ENCODE measurements at regions not wholly inside any gene's neighbourhood (a gene's known extent, or its start where the extent isn't known, plus 50 kb on each side); places are given as distances from the start of the nearest gene placed in this dataset.

- no peak overlapping the region for H3K4me3 ChIP-seq (ENCODE audit: extremely low read depth in 1 of 4, insufficient read depth in 2 of 4, low read depth in 3 of 4, low read length in 4 of 4)
- DNase-seq (ENCODE audit: low read depth in 1 of 2, low spot score in 2 of 2) = no peak
- POLR2A ChIA-PET (ENCODE audit: partially characterized antibody) = no interaction called here
- H2AFZ ChIP-seq (ENCODE audit: low read length) = no peak overlapping the region
- H3K23ac ChIP-seq (ENCODE audit: insufficient read length) = no peak overlapping the region
- CTCF ChIA-PET (ENCODE audit: partially characterized antibody) = interaction anchor here (1.5 kb wide), 1 partner anchor 24 kb away, joined by 4 read pairs; no protein-coding TSS in a partner anchor
- no peak overlapping the region for H2BK12ac ChIP-seq (ENCODE audit: low read depth, low read length)
- no peak for TF ChIP-seq RAD21 (IDR thresholded peaks at IDR 0.05 in 1 of 2, conservative IDR thresholded peaks at IDR 0.05 in 1 of 2; ENCODE audit: low read depth in 2 of 2, low read length in 2 of 2)
- TF ChIP-seq E2F6 (IDR thresholded peaks at IDR 0.05) = peak; percentile 68; the same call in 1 of the 2 replicates
- peak; percentile 63; the same call in 1 of the 2 replicates for TF ChIP-seq MAX (IDR thresholded peaks at IDR 0.05)
- H2BK15ac ChIP-seq (ENCODE audit: low read length) = no peak overlapping the region
- no peak overlapping the region for H2AK5ac ChIP-seq (ENCODE audit: low read depth, low read length)
- no peak overlapping the region; a peak in 1 of 4 replicates for H3K4me2 ChIP-seq (ENCODE audit: insufficient read depth in 1 of 2, low read depth in 2 of 2, low read length in 2 of 2)
- no peak overlapping the region for H4K91ac ChIP-seq (replicated peaks; ENCODE audit: insufficient read length, low read length)
- no peak overlapping the region for H4K8ac ChIP-seq (ENCODE audit: extremely low read depth, insufficient read depth, low read length)
- no peaks in the 10 kb centered on the region; the same call in 1 of the 2 replicates for H3K23me2 ChIP-seq (ENCODE audit: low read depth, low read length)
- H3K36me3 ChIP-seq (ENCODE audit: control insufficient read depth in 2 of 4, insufficient read depth in 4 of 4, low read length in 3 of 4) = no peaks in the 10 kb centered on the region
- peaks cover 3 to 5% of the 10 kb centered on the region in 2 experiments; a peak in 1 of 4 replicates for H3K9me3 ChIP-seq (ENCODE audit: insufficient read depth in 2 of 2, low read depth in 1 of 2, low read length in 1 of 2)
- no peaks in the 10 kb centered on the region; a peak in 1 of 7 replicates for H3K27me3 ChIP-seq (replicated peaks in 1 of 4; ENCODE audit: control insufficient read depth in 3 of 4, extremely low read depth in 1 of 4, insufficient read depth in 3 of 4, low read length in 3 of 4)
- H2BK120ac ChIP-seq (replicated peaks; ENCODE audit: low read depth, low read length) = no peak overlapping the region
- H3K79me2 ChIP-seq (ENCODE audit: control insufficient read depth in 1 of 2, insufficient read depth in 2 of 2, low read length in 2 of 2) = no peaks in the 10 kb centered on the region
- no peak overlapping the region for H3K4ac ChIP-seq (replicated peaks; ENCODE audit: insufficient read length, low read depth, low read length)
- H3K4me1 ChIP-seq (replicated peaks in 1 of 4; ENCODE audit: control insufficient read depth in 3 of 4, insufficient read depth in 4 of 4, low read length in 3 of 4) = peaks cover 0 to 2% (median 0%) of the 10 kb centered on the region in 4 experiments; a peak in 1 of 7 replicates
- FAIRE-seq = no peak
- H2BK5ac ChIP-seq (ENCODE audit: low read depth, low read length) = no peak overlapping the region
- H3K27ac ChIP-seq (ENCODE audit: low read depth, low read length) = no peak overlapping the region
- no peak overlapping the region for H3K14ac ChIP-seq (ENCODE audit: insufficient read length)
- 0 out of 2 replicates have a peak overlapping the region, but pooled peaks have one; percentile 37 for H2BK20ac ChIP-seq (ENCODE audit: low read length)
- H4K5ac ChIP-seq (ENCODE audit: insufficient read length, low read depth, low read length) = no peak overlapping the region
- no peak overlapping the region for H3K9ac ChIP-seq (replicated peaks in 1 of 4; ENCODE audit: extremely low read depth in 1 of 4, low read depth in 3 of 4, low read length in 3 of 4)
- no peaks in the 10 kb centered on the region for H4K20me1 ChIP-seq (replicated peaks in 1 of 2; ENCODE audit: control insufficient read depth in 1 of 2, insufficient read depth in 2 of 2, low read length in 2 of 2)
- H3K56ac ChIP-seq (replicated peaks; ENCODE audit: insufficient read length, low read depth, low read length) = no peak overlapping the region
- no peaks in the 10 kb centered on the region for H3K79me1 ChIP-seq (ENCODE audit: low read depth, low read length)
- WGBS, 2 experiments (ENCODE audit: extremely low coverage in 1 of 2, insufficient coverage in 1 of 2, insufficient read length in 1 of 2, insufficient replicate concordance in 2 of 2, low coverage in 1 of 2, low lambda C conversion rate in 2 of 2, missing lambda C conversion rate in 1 of 2) = 96% methylated on average over 3 of the region's 3 CpGs; no CpG with 5 or more reads in 1 of the 2 experiments
- no peak overlapping the region for H3K18ac ChIP-seq (ENCODE audit: extremely low read depth, low read length)
Measured at GRCh38 chr3:18964640-18965039, 183.7 kb upstream of the KCNH8 start.

Data from H1 (cell line).